ENCODE measurements at regions not wholly inside any gene's neighbourhood (a gene's known extent, or its start where the extent isn't known, plus 50 kb on each side); places are given as distances from the start of the nearest gene placed in this dataset.

- H3K4me3 Mint-ChIP-seq = no peak overlapping the region
Observed at GRCh38 chr5:3542769-3543168, 52.9 kb upstream of the IRX1 start.

GRCh38 chr5:3542158-3542557, 53.5 kb upstream of the IRX1 start:
- Mint-ChIP-seq H3K27me3 (no peaks in the 10 kb centered on the region), H3K36me3 (no peaks in the 10 kb centered on the region), H3K9me3 (no peaks in the 10 kb centered on the region), H3K4me1 (no peaks in the 10 kb centered on the region), H3K4me3 (no peak overlapping the region), H3K27ac (no peak overlapping the region)

More at GRCh38 chr5:3542769-3543168, 52.9 kb upstream of the IRX1 start:
- Mint-ChIP-seq H3K27ac (no peak overlapping the region), H3K27me3 (no peaks in the 10 kb centered on the region), H3K36me3 (no peaks in the 10 kb centered on the region), H3K9me3 (no peaks in the 10 kb centered on the region), H3K4me1 (no peaks in the 10 kb centered on the region)

- H3K36me3 Mint-ChIP-seq = no peaks in the 10 kb centered on the region
- H3K4me3 Mint-ChIP-seq = no peak overlapping the region
- no peaks in the 10 kb centered on the region for H3K27me3 Mint-ChIP-seq
- H3K4me1 Mint-ChIP-seq = no peaks in the 10 kb centered on the region
- H3K27ac Mint-ChIP-seq = no peak overlapping the region
- H3K9me3 Mint-ChIP-seq = peaks cover 4% of the 10 kb centered on the region
Observed at GRCh38 chr5:3538886-3539285, 56.7 kb upstream of the IRX1 start.

- Mint-ChIP-seq H3K4me3 (no peak overlapping the region), H3K27ac (no peak overlapping the region), H3K27me3 (no peaks in the 10 kb centered on the region), H3K4me1 (no peaks in the 10 kb centered on the region), H3K9me3 (peaks cover 8% of the 10 kb centered on the region), H3K36me3 (no peaks in the 10 kb centered on the region)
Observed at GRCh38 chr5:3537942-3538341, 57.7 kb upstream of the IRX1 start.

- Mint-ChIP-seq H3K36me3 (no peaks in the 10 kb centered on the region), H3K9me3 (peaks cover 8% of the 10 kb centered on the region), H3K27ac (no peak overlapping the region), H3K27me3 (no peaks in the 10 kb centered on the region), H3K4me3 (no peak overlapping the region), H3K4me1 (no peaks in the 10 kb centered on the region)
Observed at GRCh38 chr5:3535414-3536211, 60.0 kb upstream of the IRX1 start.

- peaks cover 8% of the 10 kb centered on the region for H3K9me3 Mint-ChIP-seq
- no peak overlapping the region for H3K4me3 Mint-ChIP-seq
- no peaks in the 10 kb centered on the region for H3K27me3 Mint-ChIP-seq
- H3K4me1 Mint-ChIP-seq = no peaks in the 10 kb centered on the region
- no peaks in the 10 kb centered on the region for H3K36me3 Mint-ChIP-seq
- no peak overlapping the region for H3K27ac Mint-ChIP-seq
Observed at GRCh38 chr5:3534997-3535396, 60.6 kb upstream of the IRX1 start.

- no peak overlapping the region for H3K4me3 Mint-ChIP-seq
- no peaks in the 10 kb centered on the region for H3K4me1 Mint-ChIP-seq
- no peaks in the 10 kb centered on the region for H3K36me3 Mint-ChIP-seq
- H3K27me3 Mint-ChIP-seq = no peaks in the 10 kb centered on the region
- H3K9me3 Mint-ChIP-seq = peaks cover 8% of the 10 kb centered on the region
- no peak overlapping the region for H3K27ac Mint-ChIP-seq
Observed at GRCh38 chr5:3531320-3531986, 64.2 kb upstream of the IRX1 start.

- Mint-ChIP-seq H3K4me1 (no peaks in the 10 kb centered on the region), H3K27me3 (no peaks in the 10 kb centered on the region), H3K27ac (no peak overlapping the region), H3K36me3 (no peaks in the 10 kb centered on the region), H3K9me3 (peaks cover 8% of the 10 kb centered on the region), H3K4me3 (no peak overlapping the region)
Observed at GRCh38 chr5:3530251-3530650, 65.4 kb upstream of the IRX1 start.

GRCh38 chr5:3526551-3527185, 69.0 kb upstream of the IRX1 start:
- Mint-ChIP-seq H3K27ac (no peak overlapping the region), H3K36me3 (no peaks in the 10 kb centered on the region), H3K4me1 (no peaks in the 10 kb centered on the region), H3K9me3 (no peaks in the 10 kb centered on the region), H3K27me3 (no peaks in the 10 kb centered on the region), H3K4me3 (no peak overlapping the region)

GRCh38 chr5:3522491-3522890, 73.1 kb upstream of the IRX1 start:
- no peak overlapping the region for H3K4me3 Mint-ChIP-seq
- H3K9me3 Mint-ChIP-seq = no peaks in the 10 kb centered on the region
- no peaks in the 10 kb centered on the region for H3K27me3 Mint-ChIP-seq
- H3K4me1 Mint-ChIP-seq = no peaks in the 10 kb centered on the region
- no peak overlapping the region for H3K27ac Mint-ChIP-seq
- no peaks in the 10 kb centered on the region for H3K36me3 Mint-ChIP-seq

GRCh38 chr5:3518576-3518975, 77.1 kb upstream of the IRX1 start:
- Mint-ChIP-seq H3K27me3 (no peaks in the 10 kb centered on the region), H3K9me3 (no peaks in the 10 kb centered on the region), H3K27ac (no peak overlapping the region), H3K4me3 (no peak overlapping the region), H3K36me3 (no peaks in the 10 kb centered on the region), H3K4me1 (no peaks in the 10 kb centered on the region)

- Mint-ChIP-seq H3K27me3 (no peaks in the 10 kb centered on the region), H3K27ac (no peak overlapping the region), H3K36me3 (no peaks in the 10 kb centered on the region), H3K4me3 (no peak overlapping the region), H3K4me1 (no peaks in the 10 kb centered on the region), H3K9me3 (no peaks in the 10 kb centered on the region)
Observed at GRCh38 chr5:3518051-3518450, 77.6 kb upstream of the IRX1 start.

- no peak overlapping the region for H3K27ac Mint-ChIP-seq
- no peak overlapping the region for H3K4me3 Mint-ChIP-seq
- no peaks in the 10 kb centered on the region for H3K4me1 Mint-ChIP-seq
- H3K36me3 Mint-ChIP-seq = no peaks in the 10 kb centered on the region
- H3K9me3 Mint-ChIP-seq = no peaks in the 10 kb centered on the region
- H3K27me3 Mint-ChIP-seq = no peaks in the 10 kb centered on the region
Observed at GRCh38 chr5:3517348-3517747, 78.3 kb upstream of the IRX1 start.

- H3K36me3 Mint-ChIP-seq = no peaks in the 10 kb centered on the region
- peaks cover 5% of the 10 kb centered on the region for H3K9me3 Mint-ChIP-seq
- H3K27ac Mint-ChIP-seq = no peak overlapping the region
- no peak overlapping the region for H3K4me3 Mint-ChIP-seq
- no peaks in the 10 kb centered on the region for H3K4me1 Mint-ChIP-seq
- no peaks in the 10 kb centered on the region for H3K27me3 Mint-ChIP-seq
Observed at GRCh38 chr5:3512361-3513095, 83.1 kb upstream of the IRX1 start.

- Mint-ChIP-seq H3K27me3 (no peaks in the 10 kb centered on the region), H3K4me3 (no peak overlapping the region), H3K9me3 (peaks cover 5% of the 10 kb centered on the region), H3K27ac (no peak overlapping the region), H3K36me3 (no peaks in the 10 kb centered on the region), H3K4me1 (no peaks in the 10 kb centered on the region)
Observed at GRCh38 chr5:3511934-3512333, 83.7 kb upstream of the IRX1 start.

- H3K27me3 Mint-ChIP-seq = no peaks in the 10 kb centered on the region
- no peak overlapping the region for H3K4me3 Mint-ChIP-seq
- peaks cover 5% of the 10 kb centered on the region for H3K9me3 Mint-ChIP-seq
- H3K27ac Mint-ChIP-seq = no peak overlapping the region
- H3K4me1 Mint-ChIP-seq = no peaks in the 10 kb centered on the region
- no peaks in the 10 kb centered on the region for H3K36me3 Mint-ChIP-seq
Observed at GRCh38 chr5:3511519-3511918, 84.1 kb upstream of the IRX1 start.

Data from activated naive CD4-positive, alpha-beta T cell treated with anti-CD3 and anti-CD28 coated beads, Interleukin-2, amount 50 U/mL, for 24 hours (primary cell).